ENCODE measurements at regions not wholly inside any gene's neighbourhood (a gene's known extent, or its start where the extent isn't known, plus 50 kb on each side); places are given as distances from the start of the nearest gene placed in this dataset.
"Not testable (repeated sequence)": the region's sequence is repeated elsewhere in the genome, so short reads cannot be mapped to it uniquely, and the experiment has no call there.

- Histone ChIP-seq H3K9me3 (ENCODE audit: insufficient read depth, low read depth, low read length) (no peaks in the 10 kb centered on the region), H3K9ac (ENCODE audit: low read depth, low read length) (no peak overlapping the region), H3K27ac (ENCODE audit: low read length) (no peak overlapping the region), H3K36me3 (ENCODE audit: insufficient read depth, low read depth, low read length) (no peaks in the 10 kb centered on the region), H3K4me1 (ENCODE audit: insufficient read depth, low read length) (peaks cover 3% of the 10 kb centered on the region; the same call in 1 of the 2 replicates), H3K27me3 (ENCODE audit: insufficient read depth, low read length) (no peaks in the 10 kb centered on the region; the same call in 1 of the 2 replicates), H3K4me3 (ENCODE audit: low read length) (no peak overlapping the region)
Measured at GRCh38 chr10:71084818-71085126, 127.6 kb upstream of the UNC5B start.

DNA sequence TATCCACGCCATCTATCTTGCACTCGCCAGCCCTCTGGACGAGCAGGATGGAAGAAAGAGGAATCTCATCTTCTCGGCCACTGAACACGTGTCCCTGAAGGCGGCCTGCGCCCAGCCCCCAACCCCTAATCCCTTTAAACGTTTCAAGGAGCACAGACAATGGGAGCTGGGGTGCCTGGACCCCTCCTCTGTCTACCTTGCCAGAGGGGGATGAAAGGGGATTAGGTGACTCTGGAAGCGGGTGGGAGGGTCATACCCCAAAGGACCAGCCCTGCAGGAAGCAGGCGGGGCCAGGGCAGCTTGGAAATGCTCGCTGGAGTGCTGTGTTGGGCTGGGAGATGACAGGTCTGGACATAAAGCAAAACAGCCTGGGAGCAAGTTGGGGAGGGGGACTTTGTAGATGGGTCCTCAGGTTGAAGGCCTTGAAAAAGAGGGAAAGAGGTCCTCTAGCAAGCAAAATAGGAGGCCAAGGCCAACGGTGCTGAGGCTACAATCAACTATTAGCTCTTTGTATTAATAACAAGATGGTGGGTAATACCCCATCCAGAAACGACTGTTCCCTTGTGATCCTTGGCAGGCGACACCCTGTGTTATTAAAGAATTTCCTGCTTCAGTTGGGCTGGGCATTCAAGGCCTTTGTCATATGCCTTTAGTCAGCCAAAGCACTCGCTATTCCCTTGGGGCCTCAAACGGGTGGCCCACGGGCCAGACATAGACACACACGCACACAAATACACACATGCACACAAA is 126.5 kb upstream of the UNC5B start:
- Histone ChIP-seq H3K4me3 (ENCODE audit: low read length) (no peak overlapping the region), H3K27ac (ENCODE audit: low read length) (no peak overlapping the region), H3K4me1 (ENCODE audit: insufficient read depth, low read length) (peaks cover 3% of the 10 kb centered on the region; the same call in 1 of the 2 replicates), H3K9ac (ENCODE audit: low read depth, low read length) (no peak overlapping the region), H3K9me3 (ENCODE audit: insufficient read depth, low read depth, low read length) (no peaks in the 10 kb centered on the region), H3K27me3 (ENCODE audit: insufficient read depth, low read length) (no peaks in the 10 kb centered on the region), H3K36me3 (ENCODE audit: insufficient read depth, low read depth, low read length) (no peaks in the 10 kb centered on the region)

DNA sequence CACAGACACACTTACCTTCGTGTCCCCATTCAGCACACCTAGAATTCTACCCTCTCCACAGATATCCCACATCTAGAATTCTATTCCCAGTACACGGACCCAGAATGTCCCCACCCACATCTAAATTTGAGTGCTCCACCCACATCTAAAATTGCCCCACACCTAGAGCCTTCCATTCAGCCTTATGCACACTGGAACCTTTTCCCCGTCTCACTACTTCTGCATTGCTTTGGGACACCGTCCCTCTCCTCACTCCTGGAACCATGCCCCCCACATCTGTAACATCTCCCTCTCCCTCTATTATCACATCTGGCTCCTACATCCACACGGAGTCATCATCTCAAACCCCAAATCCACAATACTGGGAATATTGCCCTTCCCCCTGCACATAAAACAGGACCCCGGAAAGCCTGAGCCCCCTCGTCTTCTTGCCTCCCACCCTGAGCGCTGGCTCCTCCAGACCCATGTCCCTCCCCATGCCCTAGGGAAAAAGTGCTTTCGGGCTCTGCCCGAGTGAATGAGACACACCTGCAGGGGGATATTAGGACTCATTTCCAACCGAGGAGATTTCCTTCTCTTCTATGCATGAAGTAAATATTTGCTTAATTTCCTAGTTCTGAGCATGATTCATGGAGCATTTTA is 125.8 kb upstream of the UNC5B start:
- H3K9ac ChIP-seq (ENCODE audit: low read depth, low read length), result no peak overlapping the region
- H3K4me3 ChIP-seq (ENCODE audit: low read length), result no peak overlapping the region
- no peaks in the 10 kb centered on the region for H3K27me3 ChIP-seq (ENCODE audit: insufficient read depth, low read length)
- no peak overlapping the region for H3K27ac ChIP-seq (ENCODE audit: low read length)
- no peaks in the 10 kb centered on the region for H3K9me3 ChIP-seq (ENCODE audit: insufficient read depth, low read depth, low read length)
- peaks cover 3% of the 10 kb centered on the region; the same call in 1 of the 2 replicates for H3K4me1 ChIP-seq (ENCODE audit: insufficient read depth, low read length)
- no peaks in the 10 kb centered on the region for H3K36me3 ChIP-seq (ENCODE audit: insufficient read depth, low read depth, low read length)

DNA sequence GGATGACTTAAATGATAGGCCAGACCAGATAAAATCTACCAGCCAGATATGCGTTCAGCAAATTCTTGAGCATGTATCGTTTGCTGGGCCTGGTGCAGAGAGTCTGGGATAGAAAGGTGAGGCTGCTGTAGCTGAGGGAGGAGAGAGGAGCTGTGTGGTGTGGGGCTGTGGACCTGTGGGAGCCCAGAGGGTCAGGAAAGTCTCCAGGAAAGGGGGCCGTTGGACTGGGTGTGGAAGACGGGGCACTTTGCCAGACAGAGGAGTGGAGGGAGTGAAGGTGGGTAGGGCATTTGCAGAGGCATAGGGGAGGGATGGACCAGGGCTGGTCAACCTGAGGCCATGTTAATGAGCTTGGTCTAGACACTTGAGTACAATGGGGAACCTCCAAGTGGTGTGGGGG is 124.7 kb upstream of the UNC5B start:
- Histone ChIP-seq H3K4me1 (ENCODE audit: insufficient read depth, low read length) (peaks cover 3% of the 10 kb centered on the region; the same call in 1 of the 2 replicates), H3K36me3 (ENCODE audit: insufficient read depth, low read depth, low read length) (no peaks in the 10 kb centered on the region), H3K27me3 (ENCODE audit: insufficient read depth, low read length) (no peaks in the 10 kb centered on the region), H3K4me3 (ENCODE audit: low read length) (no peak overlapping the region), H3K9me3 (ENCODE audit: insufficient read depth, low read depth, low read length) (no peaks in the 10 kb centered on the region), H3K27ac (ENCODE audit: low read length) (no peak overlapping the region), H3K9ac (ENCODE audit: low read depth, low read length) (no peak overlapping the region)

- H3K9me3 ChIP-seq (ENCODE audit: insufficient read depth, low read depth, low read length), result no peaks in the 10 kb centered on the region
- peaks cover 3% of the 10 kb centered on the region; the same call in 1 of the 2 replicates for H3K4me1 ChIP-seq (ENCODE audit: insufficient read depth, low read length)
- H3K9ac ChIP-seq (ENCODE audit: low read depth, low read length), result no peak overlapping the region
- H3K27ac ChIP-seq (ENCODE audit: low read length), result no peak overlapping the region
- no peaks in the 10 kb centered on the region for H3K36me3 ChIP-seq (ENCODE audit: insufficient read depth, low read depth, low read length)
- H3K4me3 ChIP-seq (ENCODE audit: low read length), result no peak overlapping the region
- no peaks in the 10 kb centered on the region for H3K27me3 ChIP-seq (ENCODE audit: insufficient read depth, low read length)
Measured at GRCh38 chr10:71088054-71088453, 124.3 kb upstream of the UNC5B start.

DNA sequence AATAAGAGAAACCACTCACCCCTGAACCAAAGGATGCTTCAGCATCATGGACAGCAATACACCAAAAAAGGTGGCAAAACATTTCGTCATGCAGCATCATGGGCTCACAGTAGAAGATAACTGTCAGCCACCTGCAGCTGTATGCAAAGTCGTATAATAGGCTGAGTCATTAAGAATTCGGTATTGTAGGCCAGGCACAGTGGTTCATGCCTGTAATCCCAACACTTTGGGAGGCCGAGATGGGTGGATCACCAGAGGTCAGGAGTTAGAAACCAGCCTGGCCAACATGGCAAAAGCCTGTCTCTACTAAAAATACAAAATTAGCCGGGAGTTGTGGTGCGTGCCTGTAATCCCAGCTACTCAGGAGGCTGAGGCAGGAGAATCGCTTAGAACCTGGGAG is 123.8 kb upstream of the UNC5B start:
- H3K27me3 ChIP-seq (ENCODE audit: insufficient read depth, low read length); H3K36me3 ChIP-seq (ENCODE audit: insufficient read depth, low read depth, low read length); H3K9me3 ChIP-seq (ENCODE audit: insufficient read depth, low read depth, low read length); H3K27ac ChIP-seq (ENCODE audit: low read length); H3K4me1 ChIP-seq (ENCODE audit: insufficient read depth, low read length); H3K9ac ChIP-seq (ENCODE audit: low read depth, low read length); H3K4me3 ChIP-seq (ENCODE audit: low read length): not testable (repeated sequence)

DNA sequence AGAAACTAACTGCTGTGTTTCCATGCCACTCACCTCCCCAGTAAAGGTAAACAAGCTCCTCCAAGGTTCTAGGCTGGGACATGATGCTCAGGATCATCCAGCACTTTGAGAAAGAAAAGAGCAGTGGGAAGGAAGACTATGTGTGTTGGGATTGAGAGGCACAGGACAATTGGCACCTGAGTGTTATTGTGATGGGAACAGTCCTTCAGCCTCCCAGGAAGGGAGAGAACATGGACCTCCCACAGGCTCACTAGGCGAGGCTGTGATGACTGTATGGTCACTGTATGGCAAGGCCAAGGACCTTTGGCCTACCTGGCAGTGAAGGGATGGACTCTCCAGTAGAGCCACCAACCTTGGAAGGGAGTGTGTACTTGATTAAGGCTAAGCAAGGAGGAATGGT is 123.2 kb upstream of the UNC5B start:
- no peaks in the 10 kb centered on the region for H3K9me3 ChIP-seq (ENCODE audit: insufficient read depth, low read depth, low read length)
- H3K4me3 ChIP-seq (ENCODE audit: low read length), result no peak overlapping the region
- H3K4me1 ChIP-seq (ENCODE audit: insufficient read depth, low read length), result peaks cover 3% of the 10 kb centered on the region; the same call in 1 of the 2 replicates
- H3K36me3 ChIP-seq (ENCODE audit: insufficient read depth, low read depth, low read length), result no peaks in the 10 kb centered on the region
- no peaks in the 10 kb centered on the region for H3K27me3 ChIP-seq (ENCODE audit: insufficient read depth, low read length)
- no peak overlapping the region for H3K9ac ChIP-seq (ENCODE audit: low read depth, low read length)
- H3K27ac ChIP-seq (ENCODE audit: low read length), result no peak overlapping the region

DNA sequence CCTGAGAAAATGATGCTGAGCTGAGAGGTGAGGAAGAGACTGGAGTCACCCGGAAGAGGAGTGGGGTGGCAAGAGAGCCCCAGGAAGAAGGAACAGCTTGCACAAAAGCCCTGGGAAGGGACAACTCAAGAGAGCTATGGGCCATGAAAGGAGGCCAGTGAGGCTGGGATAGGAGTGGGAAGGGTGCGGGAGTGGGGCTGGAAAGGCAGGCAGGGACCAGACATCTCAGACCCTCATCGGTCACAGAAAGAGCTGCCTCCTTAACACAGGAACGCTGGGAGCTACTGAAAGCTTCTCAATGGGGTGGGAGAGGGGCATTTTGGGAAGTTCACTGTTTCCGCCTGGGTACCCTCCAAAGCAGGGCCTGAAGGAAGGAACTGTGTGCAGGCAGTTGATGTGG is 122.0 kb upstream of the UNC5B start:
- H3K27me3 ChIP-seq (ENCODE audit: insufficient read depth, low read length), result no peaks in the 10 kb centered on the region
- H3K9ac ChIP-seq (ENCODE audit: low read depth, low read length), result no peak overlapping the region

GRCh38 chr10:71090801-71091200 is 121.6 kb upstream of the UNC5B start:
- Histone ChIP-seq H3K4me3 (ENCODE audit: low read length) (no peak overlapping the region), H3K4me1 (ENCODE audit: insufficient read depth, low read length) (no peaks in the 10 kb centered on the region; the same call in 1 of the 2 replicates), H3K9ac (ENCODE audit: low read depth, low read length) (no peak overlapping the region), H3K27ac (ENCODE audit: low read length) (no peak overlapping the region), H3K9me3 (ENCODE audit: insufficient read depth, low read depth, low read length) (no peaks in the 10 kb centered on the region), H3K27me3 (ENCODE audit: insufficient read depth, low read length) (no peaks in the 10 kb centered on the region), H3K36me3 (ENCODE audit: insufficient read depth, low read depth, low read length) (no peaks in the 10 kb centered on the region)

More for the DNA sequence above, 122.0 kb upstream of the UNC5B start:
- Histone ChIP-seq H3K36me3 (ENCODE audit: insufficient read depth, low read depth, low read length) (no peaks in the 10 kb centered on the region), H3K4me1 (ENCODE audit: insufficient read depth, low read length) (peaks cover 2% of the 10 kb centered on the region; the same call in 1 of the 2 replicates), H3K27ac (ENCODE audit: low read length) (no peak overlapping the region), H3K4me3 (ENCODE audit: low read length) (no peak overlapping the region), H3K9me3 (ENCODE audit: insufficient read depth, low read depth, low read length) (no peaks in the 10 kb centered on the region)

DNA sequence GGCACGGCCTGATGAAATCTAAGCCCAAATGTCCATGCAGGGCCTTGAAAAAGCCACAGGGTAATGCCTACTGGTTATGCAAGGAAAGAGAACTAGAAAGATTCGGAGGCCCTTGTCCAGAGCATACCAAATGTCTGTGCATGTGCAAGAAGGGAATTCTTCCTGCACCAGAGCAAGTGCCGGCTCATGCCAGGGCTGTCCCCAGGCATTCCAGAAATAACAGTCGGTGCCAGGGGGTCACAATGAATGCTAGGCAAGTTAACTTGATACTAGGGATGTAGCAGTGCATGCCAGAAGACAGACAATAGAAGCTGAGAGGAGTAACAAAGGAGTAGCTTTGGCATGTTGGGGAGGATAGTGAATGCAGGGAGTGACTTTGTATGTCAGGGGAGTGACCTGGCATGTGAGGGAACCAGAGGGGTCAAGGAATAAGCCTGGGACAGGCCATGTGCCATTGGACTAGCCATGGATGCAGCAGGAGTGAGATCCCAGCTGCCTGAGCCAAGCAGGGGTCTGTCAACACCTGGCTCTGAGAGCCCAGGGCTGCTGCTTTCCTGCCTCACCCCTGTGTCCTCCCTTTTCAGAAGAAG is 119.5 kb upstream of the UNC5B start:
- Histone ChIP-seq H3K9ac (ENCODE audit: low read depth, low read length) (no peak overlapping the region), H3K4me3 (ENCODE audit: low read length) (no peak overlapping the region), H3K9me3 (ENCODE audit: insufficient read depth, low read depth, low read length) (no peaks in the 10 kb centered on the region), H3K36me3 (ENCODE audit: insufficient read depth, low read depth, low read length) (no peaks in the 10 kb centered on the region), H3K27ac (ENCODE audit: low read length) (no peak overlapping the region), H3K4me1 (ENCODE audit: insufficient read depth, low read length) (no peaks in the 10 kb centered on the region), H3K27me3 (ENCODE audit: insufficient read depth, low read length) (no peaks in the 10 kb centered on the region)

- H3K4me3 ChIP-seq (ENCODE audit: low read length), result no peak overlapping the region
- no peaks in the 10 kb centered on the region for H3K36me3 ChIP-seq (ENCODE audit: insufficient read depth, low read depth, low read length)
- no peak overlapping the region for H3K27ac ChIP-seq (ENCODE audit: low read length)
- H3K4me1 ChIP-seq (ENCODE audit: insufficient read depth, low read length), result no peaks in the 10 kb centered on the region
- H3K9ac ChIP-seq (ENCODE audit: low read depth, low read length), result no peak overlapping the region
- H3K27me3 ChIP-seq (ENCODE audit: insufficient read depth, low read length), result no peaks in the 10 kb centered on the region
- no peaks in the 10 kb centered on the region for H3K9me3 ChIP-seq (ENCODE audit: insufficient read depth, low read depth, low read length)
Measured at GRCh38 chr10:71093531-71093930, 118.8 kb upstream of the UNC5B start.

All from iPS-20b (cell line).